ENCODE measurements at regions not wholly inside any gene's neighbourhood (a gene's known extent, or its start where the extent isn't known, plus 50 kb on each side); places are given as distances from the start of the nearest gene placed in this dataset.
"Not testable (repeated sequence)": the region's sequence is repeated elsewhere in the genome, so short reads cannot be mapped to it uniquely, and the experiment has no call there.

DNA sequence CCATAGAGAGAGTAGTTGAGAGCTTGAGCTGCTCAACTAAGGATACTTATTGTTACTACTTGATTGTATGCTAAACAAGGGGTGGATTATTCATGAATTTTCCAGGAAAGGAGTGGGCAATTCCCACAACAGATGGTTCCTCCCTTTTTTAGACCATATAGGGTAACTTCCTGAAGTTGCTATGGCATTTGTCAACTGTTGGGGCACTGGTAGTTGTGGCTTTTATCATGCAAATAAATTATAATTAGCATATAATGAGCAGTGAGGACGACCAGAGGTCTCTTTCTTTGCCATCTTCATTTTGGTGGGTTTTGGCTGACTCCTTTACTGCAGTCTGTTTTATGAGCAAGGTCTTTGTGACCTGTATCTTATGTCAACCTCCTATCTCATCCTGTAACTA lies 1403.5 kb upstream of the PABPC4L start:
- no peak for DNase-seq

- no peak for DNase-seq
These were observed 1402.9 kb upstream of the PABPC4L start for GRCh38 chr4:135604531-135604930.

DNA sequence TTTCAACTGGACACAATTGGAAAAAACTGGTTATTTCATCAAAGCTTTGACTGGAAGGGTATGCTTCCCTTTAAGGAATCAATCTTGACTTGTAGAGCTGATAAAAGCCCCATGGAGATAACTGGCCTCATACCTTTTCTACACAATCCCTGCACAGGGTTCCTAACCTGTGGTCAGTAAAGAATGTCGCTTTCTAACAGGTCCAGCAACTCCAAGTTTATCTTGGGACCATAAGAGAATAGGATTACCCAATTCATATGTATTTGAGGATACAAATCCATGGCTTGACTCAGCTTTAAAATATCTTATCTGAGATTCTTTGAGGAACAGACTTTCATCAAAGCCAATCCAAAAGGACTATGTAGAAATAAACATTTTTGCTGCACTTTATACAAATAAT lies 1399.8 kb upstream of the PABPC4L start:
- DNase-seq, result no peak

GRCh38 chr4:135598151-135598550 lies 1396.6 kb upstream of the PABPC4L start:
- DNase-seq, result no peak

DNA sequence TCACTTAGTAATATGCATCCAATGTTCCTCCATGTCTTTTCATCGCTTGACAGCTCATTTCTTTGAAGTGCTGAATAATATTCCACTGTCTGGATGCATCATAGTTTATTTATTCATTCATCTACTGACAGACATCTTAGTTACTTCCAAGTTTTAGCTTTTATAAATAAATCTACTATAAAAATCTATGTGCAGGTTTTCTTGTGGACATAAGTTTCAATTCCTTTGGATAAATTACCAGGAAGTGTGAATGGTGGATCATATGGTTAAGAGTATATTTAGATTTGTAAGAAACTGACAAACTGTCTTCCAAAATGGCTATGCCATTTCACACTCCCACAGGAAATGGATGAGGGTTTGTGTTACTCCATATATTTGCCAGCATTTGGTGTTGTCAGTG lies 1392.9 kb upstream of the PABPC4L start:
- no peak for DNase-seq

GRCh38 chr4:135575041-135575440 lies 1373.5 kb upstream of the PABPC4L start:
- no peak for DNase-seq

DNA sequence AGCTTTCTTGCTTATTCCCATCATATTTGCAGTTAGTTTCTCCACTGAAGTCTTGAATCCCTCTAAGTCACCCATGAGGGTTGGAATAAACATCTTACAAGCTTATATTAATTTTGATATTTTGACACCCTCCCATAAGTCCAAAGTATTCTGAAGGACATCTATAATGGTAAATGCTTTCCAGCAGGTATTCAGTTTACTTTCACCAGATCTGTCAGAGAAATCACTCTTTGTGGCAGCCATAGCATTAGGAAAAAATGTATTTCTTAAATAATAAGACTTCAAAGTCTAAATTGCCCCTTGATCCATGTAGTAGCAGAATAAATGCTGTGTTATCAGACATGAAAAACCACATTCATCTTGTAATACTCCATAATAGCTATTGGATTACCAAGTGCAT lies 1371.7 kb upstream of the PABPC4L start:
- DNase-seq, result no peak

- no peak for DNase-seq
These were observed 1362.5 kb upstream of the PABPC4L start for GRCh38 chr4:135564090-135564489.

DNA sequence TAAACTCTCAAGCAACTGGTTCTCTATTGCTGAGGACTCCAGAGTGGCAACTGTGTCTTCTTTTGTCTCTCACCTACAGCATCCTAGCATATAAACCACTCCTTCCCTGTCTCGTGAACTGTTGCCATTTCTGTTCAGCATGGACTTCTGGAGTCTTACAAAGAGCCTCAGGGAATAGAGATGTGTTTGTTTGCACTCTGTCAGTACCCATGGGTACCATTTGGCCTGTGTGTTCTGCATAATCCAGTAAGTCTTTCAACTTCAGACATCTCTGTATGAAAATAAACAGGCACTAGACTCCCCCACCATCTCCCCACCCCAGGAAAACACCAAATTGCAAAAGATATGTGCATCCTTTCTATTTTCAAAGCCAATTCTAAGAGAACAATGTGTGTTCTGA lies 1351.6 kb upstream of the PABPC4L start:
- DNase-seq, result no peak

DNA sequence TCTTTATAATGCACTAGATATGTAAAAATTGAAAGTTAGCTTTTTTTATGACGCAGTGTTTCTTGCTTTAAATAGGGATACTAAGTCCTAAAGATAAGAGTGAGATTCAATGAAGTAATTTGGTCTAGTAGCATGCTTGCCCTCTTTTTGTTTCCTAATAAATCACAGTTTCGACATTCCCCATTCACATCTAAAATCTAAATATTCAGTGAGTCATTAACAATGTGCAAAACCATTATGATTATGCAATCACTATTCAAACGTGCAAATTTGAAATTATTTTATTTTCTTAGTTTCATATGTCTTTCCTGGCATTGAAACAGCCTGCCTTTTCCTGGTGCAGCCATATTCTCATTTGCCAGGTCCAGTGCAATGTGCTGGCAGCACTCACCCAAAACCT lies 1350.5 kb upstream of the PABPC4L start:
- peak; percentile 2 for DNase-seq

DNA sequence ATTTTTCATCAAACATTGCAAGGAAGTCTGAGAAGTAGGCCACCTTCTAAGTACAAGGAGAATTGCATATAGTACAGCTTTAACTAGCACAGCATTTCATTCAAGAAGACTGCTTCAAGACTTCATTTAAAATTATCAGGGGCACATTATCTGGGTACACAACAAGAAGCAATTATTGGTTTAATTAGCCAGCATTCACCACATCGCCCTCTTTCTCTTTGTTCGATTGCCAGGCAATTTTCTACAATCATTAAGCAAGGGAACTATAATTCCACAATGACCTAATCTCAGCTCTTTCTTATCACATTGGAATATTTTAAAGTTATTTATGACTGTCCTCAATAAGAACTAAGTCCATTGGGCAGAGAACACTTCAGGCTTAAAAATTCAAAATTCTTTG lies 1347.1 kb upstream of the PABPC4L start:
- DNase-seq, result no peak

- DNase-seq, result no peak
These were observed 1344.2 kb upstream of the PABPC4L start for GRCh38 chr4:135545616-135546317.

GRCh38 chr4:135538698-135539097 lies 1337.1 kb upstream of the PABPC4L start:
- DNase-seq, result no peak

DNA sequence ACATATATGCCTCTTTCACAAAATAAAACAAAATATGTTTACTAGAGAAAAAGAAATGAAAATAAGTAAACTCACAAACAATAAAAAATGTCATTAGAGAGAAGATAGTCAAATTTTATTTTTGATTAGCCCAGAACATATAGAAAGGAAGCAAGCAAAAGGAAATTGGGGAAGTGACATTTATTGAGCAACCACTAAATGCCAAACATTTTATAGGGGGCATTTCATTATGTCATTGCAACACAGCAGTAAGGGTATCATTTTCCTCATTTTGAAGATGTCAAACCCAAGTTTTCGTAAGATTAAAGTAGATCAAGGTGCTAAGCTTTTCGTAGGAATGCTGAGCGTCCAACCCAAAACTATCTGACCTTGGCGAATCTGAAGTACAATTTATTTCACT lies 1331.5 kb upstream of the PABPC4L start:
- DNase-seq, result no peak

DNA sequence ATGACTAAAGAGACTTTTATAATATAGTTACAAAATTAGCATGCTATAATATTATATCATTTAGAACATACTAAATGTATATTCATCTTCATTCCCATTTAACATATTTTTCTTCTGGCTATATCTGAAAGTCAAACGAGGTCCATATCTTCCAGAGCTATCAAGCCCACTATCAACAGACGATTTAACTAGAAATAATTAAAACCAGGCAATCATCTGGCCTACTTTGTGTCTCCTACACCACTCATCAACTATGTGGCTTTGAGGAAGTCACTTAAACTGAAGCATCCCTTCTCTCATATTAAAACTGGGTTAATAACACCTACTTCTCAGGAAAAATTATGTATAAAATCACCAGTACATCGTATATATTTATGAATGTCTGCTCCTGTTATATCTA lies 1330.5 kb upstream of the PABPC4L start:
- DNase-seq, result no peak

- no peak for DNase-seq
These were observed 1313.7 kb upstream of the PABPC4L start for GRCh38 chr4:135515295-135515694.

DNA sequence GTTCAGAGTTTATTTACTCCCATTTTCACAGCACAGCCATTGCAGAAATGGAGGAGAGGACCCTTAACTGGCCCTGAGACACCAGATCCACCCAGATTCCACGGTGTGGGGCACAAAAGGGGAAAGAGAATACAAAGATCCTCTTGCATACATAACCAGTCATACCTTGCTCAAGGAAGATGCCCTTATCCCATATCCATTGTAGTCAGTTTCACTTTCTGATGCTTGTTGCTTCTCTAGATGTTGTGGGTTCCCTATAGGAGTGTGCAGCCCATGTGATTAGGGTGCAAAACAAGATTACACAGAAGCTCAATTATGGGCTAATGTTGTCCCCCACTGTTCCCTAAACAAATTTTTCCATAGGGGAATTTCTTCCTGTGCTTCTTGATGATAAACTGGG lies 1309.0 kb upstream of the PABPC4L start:
- no peak for DNase-seq

DNA sequence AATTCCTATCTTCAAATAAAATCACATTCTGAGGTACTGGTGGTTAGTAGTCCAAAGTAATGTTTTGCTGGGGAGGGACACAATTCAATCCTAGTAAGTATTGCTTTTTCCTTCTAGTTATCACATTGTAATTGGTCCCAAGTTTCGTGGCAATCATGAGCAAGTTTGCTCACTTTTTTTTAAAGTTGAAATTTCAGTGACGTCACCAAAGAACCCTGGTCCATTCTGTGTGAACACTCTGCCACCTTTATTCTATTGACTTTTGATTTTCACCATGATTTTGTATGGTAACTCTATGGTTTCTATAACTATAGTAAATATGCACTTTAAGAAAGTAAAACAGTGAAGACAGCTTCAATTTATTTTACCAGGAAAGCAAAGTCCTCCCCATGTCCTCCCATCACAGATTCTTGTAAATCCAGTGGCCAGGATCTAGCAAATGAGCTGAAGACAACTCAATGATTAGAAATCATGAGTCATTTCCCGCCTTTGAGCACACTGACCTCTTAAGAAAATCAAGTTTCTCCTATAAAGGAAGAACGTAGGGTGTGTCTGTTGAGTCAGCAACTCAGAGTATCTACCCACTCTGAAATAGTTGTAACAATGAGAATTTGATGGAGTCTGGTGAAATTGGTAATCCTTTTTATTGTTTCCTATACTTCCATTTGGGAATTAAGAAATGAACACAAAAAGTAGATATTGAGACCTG lies 1306.6 kb upstream of the PABPC4L start:
- DNase-seq, result peak; percentile 71

GRCh38 chr4:135497563-135498152 lies 1296.1 kb upstream of the PABPC4L start:
- no peak for DNase-seq

- DNase-seq, result no peak
These were observed 1290.8 kb upstream of the PABPC4L start for GRCh38 chr4:135492439-135492838.

DNA sequence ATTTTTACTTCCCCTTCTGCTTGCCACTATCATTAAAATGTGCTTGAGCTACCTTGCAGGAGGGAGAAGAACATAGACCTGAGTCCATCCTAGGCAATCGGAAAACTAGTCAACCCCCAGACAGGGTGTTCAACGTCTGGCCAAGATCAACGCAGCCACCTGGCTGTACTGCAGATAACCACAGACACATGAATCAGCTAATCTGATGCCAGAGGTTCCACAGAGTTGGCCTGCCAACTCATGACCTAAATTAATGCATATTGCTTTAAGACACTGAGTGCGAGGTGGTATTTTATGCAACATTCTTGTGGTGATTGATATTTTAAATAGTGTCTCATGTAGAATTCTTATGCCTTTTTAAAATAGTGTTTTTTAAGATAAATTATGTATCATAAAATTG lies 1283.8 kb upstream of the PABPC4L start:
- DNase-seq, result no peak

GRCh38 chr4:135476272-135476671 lies 1274.7 kb upstream of the PABPC4L start:
- DNase-seq, result no peak

DNA sequence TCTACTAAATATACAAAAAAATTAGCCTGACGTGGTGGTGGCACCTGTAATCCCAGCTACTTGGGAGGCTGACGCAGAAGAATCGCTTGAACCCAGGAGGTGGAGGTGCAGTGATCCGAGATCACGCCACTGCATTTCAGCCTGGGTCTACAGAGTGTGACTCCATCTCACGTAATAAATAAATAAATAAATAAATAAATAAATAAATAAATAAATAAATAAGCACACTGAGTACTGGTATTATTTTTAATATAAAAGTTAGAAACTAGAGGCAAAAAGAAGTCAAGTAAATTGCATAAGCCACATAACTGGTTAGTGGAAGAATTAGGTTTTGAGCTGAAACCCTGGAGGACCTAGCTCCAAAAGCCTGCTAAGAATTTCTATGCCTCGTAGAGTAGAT lies 1262.7 kb upstream of the PABPC4L start:
- DNase-seq, result no peak

DNA sequence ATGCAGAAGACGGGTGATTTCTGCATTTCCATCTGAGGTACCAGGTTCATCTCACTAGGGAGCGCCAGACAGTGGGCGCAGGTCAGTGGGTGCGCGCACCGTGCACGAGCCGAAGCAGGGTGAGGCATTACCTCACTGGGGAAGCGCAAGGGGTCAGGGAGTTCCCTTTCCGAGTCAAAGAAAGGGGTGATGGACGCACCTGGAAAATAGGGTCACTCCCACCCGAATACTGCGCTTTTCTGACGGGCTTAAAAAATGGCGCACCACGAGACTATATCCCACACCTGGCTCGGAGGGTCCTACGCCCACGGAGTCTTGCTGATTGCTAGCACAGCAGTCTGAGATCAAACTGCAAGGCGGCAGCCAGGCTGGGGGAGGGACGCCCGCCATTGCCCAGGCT lies 1246.0 kb upstream of the PABPC4L start:
- DNase-seq, result not testable (repeated sequence)

Measured in fibroblast of skin of right quadriceps (primary cell).